GM18858 (cell line): ENCODE measurements at regions not wholly inside any gene's neighbourhood (a gene's known extent, or its start where the extent isn't known, plus 50 kb on each side); places are given as distances from the start of the nearest gene placed in this dataset.

ENCODE experiments used
- ATAC-seq: cut with Tn5 transposase; IDR thresholded peaks from one replicate; pipeline ENCODE4 v1.9.1; 2021; ENCODE audit not compliant: unreplicated experiment

DNA sequence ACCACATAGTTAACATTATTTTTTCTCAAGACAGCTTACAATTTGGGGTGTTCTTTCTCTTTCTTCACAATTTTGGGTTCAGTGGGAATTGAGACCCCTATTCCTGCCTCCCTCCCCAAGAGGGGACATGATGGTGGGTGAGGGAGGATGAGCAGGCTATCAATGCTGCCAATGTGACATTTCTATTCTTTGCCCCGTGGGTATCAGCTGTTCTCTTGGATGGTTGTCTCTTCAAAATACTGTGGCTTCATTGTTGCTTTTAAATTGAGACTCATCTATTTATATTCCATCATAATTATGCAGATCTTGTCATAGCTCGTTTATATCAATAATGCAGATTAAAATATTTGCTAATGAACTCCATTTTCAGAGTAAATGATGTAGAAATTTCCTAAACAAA, 56.5 kb upstream of the ANO4 start:
- ATAC-seq = no peak

DNA sequence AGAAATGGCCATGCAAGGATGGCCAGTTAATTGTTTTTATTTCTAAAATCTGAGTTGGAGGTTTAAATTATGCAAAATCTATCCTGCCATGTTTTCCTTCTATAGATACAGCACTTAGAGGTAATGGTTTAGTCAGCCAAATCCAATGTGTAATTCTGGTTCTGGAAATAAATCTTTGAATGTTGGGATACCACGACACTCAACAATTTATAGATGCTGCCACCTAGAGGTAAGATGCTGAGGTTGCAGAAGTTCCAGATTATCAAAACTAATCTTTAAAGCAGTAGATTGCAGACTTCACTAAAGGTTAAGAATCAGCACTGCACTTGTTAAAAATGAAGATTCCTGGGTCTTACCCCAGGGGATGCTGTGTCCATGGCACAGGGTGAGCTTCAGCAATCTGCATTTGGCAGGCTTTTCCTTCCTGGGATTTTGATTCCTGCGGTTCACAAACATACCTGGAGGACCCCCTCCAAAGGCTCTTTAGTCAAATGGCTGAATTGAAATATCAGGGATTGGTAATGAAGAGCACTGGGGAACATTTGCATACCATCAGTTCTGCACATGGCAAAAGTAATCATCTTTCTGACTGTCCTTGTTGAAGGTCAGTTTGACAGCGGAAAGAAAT, 53.4 kb upstream of the ANO4 start:
- ATAC-seq = no peak

DNA sequence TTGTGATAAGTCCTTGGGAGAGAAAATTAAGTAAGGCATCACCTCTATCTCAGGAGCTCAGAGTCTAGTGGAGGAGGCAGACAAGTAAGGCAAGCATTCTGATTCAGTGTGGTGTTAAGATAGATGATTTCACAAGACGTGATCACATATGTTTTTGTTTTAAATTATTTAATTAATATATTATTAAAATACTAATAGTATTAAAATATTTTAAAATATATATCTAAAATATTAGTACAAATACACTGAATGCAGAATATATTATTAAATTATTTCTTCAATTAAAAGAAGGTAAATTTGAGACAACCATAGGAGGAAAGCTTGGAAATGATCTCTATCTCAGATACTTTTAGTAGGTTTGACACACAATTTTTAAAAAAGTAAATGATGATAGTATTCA, 51.5 kb upstream of the ANO4 start:
- no peak for ATAC-seq
